ENCODE measurements at regions not wholly inside any gene's neighbourhood (a gene's known extent, or its start where the extent isn't known, plus 50 kb on each side); places are given as distances from the start of the nearest gene placed in this dataset.

DNA sequence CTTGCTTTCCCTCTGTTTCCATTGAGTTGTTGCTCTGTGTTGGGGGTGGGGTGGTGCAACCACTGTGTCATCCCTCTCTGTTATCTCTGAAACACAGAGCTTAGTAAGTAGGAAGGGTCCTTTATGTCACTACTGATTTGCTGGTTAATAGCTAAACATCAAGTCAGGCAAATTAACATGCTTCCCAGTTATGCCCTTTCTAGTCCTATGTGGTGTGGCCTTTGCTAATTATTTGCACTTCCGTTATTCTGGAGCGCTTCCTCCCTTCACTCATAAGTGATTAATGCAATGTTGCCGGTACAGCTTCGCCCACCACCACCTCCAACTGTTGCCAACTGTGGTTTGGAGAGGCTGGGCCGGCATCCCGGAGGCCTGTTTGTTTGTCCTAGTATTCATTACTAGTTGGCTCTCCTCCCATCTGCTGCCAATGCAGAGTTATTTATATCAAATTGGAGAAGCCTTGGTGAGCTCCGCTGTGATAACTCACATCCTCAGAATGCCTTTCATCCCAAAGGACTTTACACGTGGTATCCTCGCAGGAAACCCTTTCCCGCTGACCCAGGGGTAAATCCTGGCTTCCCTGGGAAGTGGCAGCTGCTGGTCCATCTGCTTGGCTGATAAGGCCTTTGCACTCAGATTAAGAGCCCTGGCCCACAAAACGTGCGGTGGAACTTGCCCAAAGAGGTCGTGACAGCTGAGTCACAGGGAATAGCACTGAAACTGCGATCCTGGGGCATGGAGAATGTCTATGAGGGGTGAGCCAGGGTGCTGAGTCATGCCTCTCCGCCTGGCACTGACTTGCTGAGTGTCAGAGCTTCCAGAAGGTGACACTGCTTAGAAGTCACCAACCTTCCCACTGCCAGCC is 72.0 kb upstream of the ZCCHC2 start:
- DNase-seq (ENCODE audit: low read depth), result peak; percentile 79
- TF ChIP-seq, protein P1, sequence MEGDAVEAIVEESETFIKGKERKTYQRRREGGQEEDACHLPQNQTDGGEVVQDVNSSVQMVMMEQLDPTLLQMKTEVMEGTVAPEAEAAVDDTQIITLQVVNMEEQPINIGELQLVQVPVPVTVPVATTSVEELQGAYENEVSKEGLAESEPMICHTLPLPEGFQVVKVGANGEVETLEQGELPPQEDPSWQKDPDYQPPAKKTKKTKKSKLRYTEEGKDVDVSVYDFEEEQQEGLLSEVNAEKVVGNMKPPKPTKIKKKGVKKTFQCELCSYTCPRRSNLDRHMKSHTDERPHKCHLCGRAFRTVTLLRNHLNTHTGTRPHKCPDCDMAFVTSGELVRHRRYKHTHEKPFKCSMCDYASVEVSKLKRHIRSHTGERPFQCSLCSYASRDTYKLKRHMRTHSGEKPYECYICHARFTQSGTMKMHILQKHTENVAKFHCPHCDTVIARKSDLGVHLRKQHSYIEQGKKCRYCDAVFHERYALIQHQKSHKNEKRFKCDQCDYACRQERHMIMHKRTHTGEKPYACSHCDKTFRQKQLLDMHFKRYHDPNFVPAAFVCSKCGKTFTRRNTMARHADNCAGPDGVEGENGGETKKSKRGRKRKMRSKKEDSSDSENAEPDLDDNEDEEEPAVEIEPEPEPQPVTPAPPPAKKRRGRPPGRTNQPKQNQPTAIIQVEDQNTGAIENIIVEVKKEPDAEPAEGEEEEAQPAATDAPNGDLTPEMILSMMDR (IDR thresholded peaks at IDR 0.05; ENCODE audit: insufficient read depth, low read length), result no peak
- no peak overlapping the region for H3K4me3 ChIP-seq (ENCODE audit: low read depth, low read length)

- DNase-seq (ENCODE audit: low read depth), result peak; percentile 30
- TF ChIP-seq, protein P1 (IDR thresholded peaks at IDR 0.05; ENCODE audit: insufficient read depth, low read length), result no peak
- no peak overlapping the region for H3K4me3 ChIP-seq (ENCODE audit: low read depth, low read length)
These were observed 70.5 kb upstream of the ZCCHC2 start for GRCh38 chr18:62452280-62452831.

- DNase-seq (ENCODE audit: low read depth), result no peak
- TF ChIP-seq, protein P1 (IDR thresholded peaks at IDR 0.05; ENCODE audit: insufficient read depth, low read length), result no peak
- H3K4me3 ChIP-seq (ENCODE audit: low read depth, low read length), result no peak overlapping the region
These were observed 69.0 kb upstream of the ZCCHC2 start for GRCh38 chr18:62453864-62454263.

GRCh38 chr18:62454527-62454926 is 68.3 kb upstream of the ZCCHC2 start:
- no peak for DNase-seq (ENCODE audit: low read depth)
- TF ChIP-seq, protein P1 (IDR thresholded peaks at IDR 0.05; ENCODE audit: insufficient read depth, low read length), result no peak
- H3K4me3 ChIP-seq (ENCODE audit: low read depth, low read length), result no peak overlapping the region

DNA sequence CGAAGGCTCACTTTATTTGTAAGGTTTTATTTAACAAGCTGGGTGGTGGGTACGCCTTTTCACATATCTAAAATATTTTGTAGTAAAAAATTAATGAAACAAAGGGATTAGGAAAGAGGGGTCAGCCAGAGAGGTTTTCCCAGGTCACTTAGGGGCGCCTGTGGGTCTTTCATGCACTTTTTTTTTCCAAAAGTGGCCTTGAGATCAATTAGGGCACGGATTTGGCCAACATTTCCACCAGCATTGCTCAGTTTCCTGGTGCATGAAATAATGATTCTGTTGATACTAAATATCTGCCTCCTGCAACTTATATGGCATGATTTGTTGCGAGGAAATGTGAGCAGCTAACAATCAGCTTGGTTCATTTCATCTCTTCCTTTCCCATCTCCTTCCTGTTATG is 67.6 kb upstream of the ZCCHC2 start:
- no peak for DNase-seq (ENCODE audit: low read depth)
- TF ChIP-seq, protein P1 (IDR thresholded peaks at IDR 0.05; ENCODE audit: insufficient read depth, low read length), result no peak
- H3K4me3 ChIP-seq (ENCODE audit: low read depth, low read length), result no peak overlapping the region

- H3K4me3 ChIP-seq (ENCODE audit: low read depth, low read length), result no peak overlapping the region
- DNase-seq (ENCODE audit: low read depth), result no peak
- TF ChIP-seq, protein P1 (IDR thresholded peaks at IDR 0.05; ENCODE audit: insufficient read depth, low read length), result no peak
These were observed 64.9 kb upstream of the ZCCHC2 start for GRCh38 chr18:62457877-62458276.

All from fibroblast of the aortic adventitia (primary cell).